ENCODE measurements at regions not wholly inside any gene's neighbourhood (a gene's known extent, or its start where the extent isn't known, plus 50 kb on each side); places are given as distances from the start of the nearest gene placed in this dataset.

- DNase-seq (ENCODE audit: low spot score): no peak
Measured at GRCh38 chr15:47371939-47372338, 345.4 kb upstream of the SEMA6D start.

- no peak for DNase-seq (ENCODE audit: low spot score)
Measured at GRCh38 chr15:47374222-47374621, 343.1 kb upstream of the SEMA6D start.

GRCh38 chr15:47376190-47376589, 341.1 kb upstream of the SEMA6D start:
- no peak for DNase-seq (ENCODE audit: low spot score)

- peak; percentile 29 for DNase-seq (ENCODE audit: low spot score)
Measured at GRCh38 chr15:47377465-47377864, 339.8 kb upstream of the SEMA6D start.

- DNase-seq (ENCODE audit: low spot score): no peak
Measured at GRCh38 chr15:47378527-47378926, 338.8 kb upstream of the SEMA6D start.

- no peak for DNase-seq (ENCODE audit: low spot score)
Measured at GRCh38 chr15:47383102-47383501, 334.2 kb upstream of the SEMA6D start.

- no peak for DNase-seq (ENCODE audit: low spot score)
Measured at GRCh38 chr15:47383801-47384200, 333.5 kb upstream of the SEMA6D start.

- DNase-seq (ENCODE audit: low spot score): peak; percentile 71
Measured at GRCh38 chr15:47384341-47384740, 333.0 kb upstream of the SEMA6D start.

GRCh38 chr15:47384776-47385175, 332.5 kb upstream of the SEMA6D start:
- DNase-seq (ENCODE audit: low spot score): no peak

- no peak for DNase-seq (ENCODE audit: low spot score)
Measured at GRCh38 chr15:47386459-47386858, 330.8 kb upstream of the SEMA6D start.

- DNase-seq (ENCODE audit: low spot score): no peak
Measured at GRCh38 chr15:47388299-47388698, 329.0 kb upstream of the SEMA6D start.

GRCh38 chr15:47390208-47390765, 327.0 kb upstream of the SEMA6D start:
- no peak for DNase-seq (ENCODE audit: low spot score)

GRCh38 chr15:47394286-47394809, 323.0 kb upstream of the SEMA6D start:
- no peak for DNase-seq (ENCODE audit: low spot score)

GRCh38 chr15:47395076-47395475, 322.2 kb upstream of the SEMA6D start:
- no peak for DNase-seq (ENCODE audit: low spot score)

GRCh38 chr15:47397655-47398054, 319.6 kb upstream of the SEMA6D start:
- DNase-seq (ENCODE audit: low spot score): no peak

GRCh38 chr15:47398132-47398531, 319.2 kb upstream of the SEMA6D start:
- no peak for DNase-seq (ENCODE audit: low spot score)

- no peak for DNase-seq (ENCODE audit: low spot score)
Measured at GRCh38 chr15:47398594-47398993, 318.7 kb upstream of the SEMA6D start.

GRCh38 chr15:47399100-47399499, 318.2 kb upstream of the SEMA6D start:
- DNase-seq (ENCODE audit: low spot score): no peak

GRCh38 chr15:47400603-47401002, 316.7 kb upstream of the SEMA6D start:
- no peak for DNase-seq (ENCODE audit: low spot score)

GRCh38 chr15:47401427-47401826, 315.9 kb upstream of the SEMA6D start:
- DNase-seq (ENCODE audit: low spot score): no peak

- DNase-seq (ENCODE audit: low spot score): no peak
Measured at GRCh38 chr15:47402829-47403228, 314.5 kb upstream of the SEMA6D start.

- DNase-seq (ENCODE audit: low spot score): no peak
Measured at GRCh38 chr15:47404877-47405276, 312.4 kb upstream of the SEMA6D start.

GRCh38 chr15:47405365-47406162, 311.7 kb upstream of the SEMA6D start:
- DNase-seq (ENCODE audit: low spot score): no peak

- no peak for DNase-seq (ENCODE audit: low spot score)
Measured at GRCh38 chr15:47407692-47408091, 309.6 kb upstream of the SEMA6D start.

Data from kidney capillary endothelial cell (primary cell).